ENCODE measurements at regions not wholly inside any gene's neighbourhood (a gene's known extent, or its start where the extent isn't known, plus 50 kb on each side); places are given as distances from the start of the nearest gene placed in this dataset.

GRCh38 chr15:69958496-69959084 lies 139.1 kb downstream of the TLE3 start:
- H4K5ac ChIP-seq (ENCODE audit: low read depth, low read length): no peak overlapping the region
- BruUV-seq (replicated peaks): no TSS peak
- H2BK5ac ChIP-seq (ENCODE audit: low read depth, low read length, poor library complexity, severe bottlenecking): no peak overlapping the region
- ChIA-PET CTCF (no interaction called here), POLR2A (ENCODE audit: unreplicated experiment) (no interaction called here)
- no peak overlapping the region for H4K8ac ChIP-seq (ENCODE audit: low read depth in 2 of 2, low read length in 2 of 2)
- no peak overlapping the region for H3K9ac ChIP-seq (ENCODE audit: low read depth, low read length)
- H3K14ac ChIP-seq (replicated peaks; ENCODE audit: low read depth, low read length): no peak overlapping the region
- no peak overlapping the region for H3K4me3 ChIP-seq (ENCODE audit: insufficient read depth, low read depth, low read length)
- no peak overlapping the region for H2BK20ac ChIP-seq (ENCODE audit: low read depth, low read length)
- no peak for ATAC-seq (ENCODE audit: low read depth)
- H3K27ac ChIP-seq (ENCODE audit: insufficient read depth, low read length): no peak overlapping the region
- no peak overlapping the region for H3K4me2 ChIP-seq (ENCODE audit: low read depth, low read length)
- dilution Hi-C loops (cut with HindIII; ENCODE audit: low sequenced_read_pairs, unreplicated experiment) (no loop called here), intact Hi-C loops (cut with micrococcal nuclease) (no loop called here), in situ Hi-C loops (cut with MboI; ENCODE audit: low sequenced_read_pairs) (no loop called here)
- no peak for DNase-seq
- no peak overlapping the region for H2BK15ac ChIP-seq (ENCODE audit: low read depth, low read length)
- no peak overlapping the region for H2AFZ ChIP-seq (replicated peaks; ENCODE audit: low read length, poor library complexity)
- no peak overlapping the region for H3K56ac ChIP-seq (ENCODE audit: extremely low read depth, insufficient read depth, low read length)
- H2AK5ac ChIP-seq (ENCODE audit: low read depth, low read length): no peak overlapping the region
- H3K18ac ChIP-seq (ENCODE audit: low read depth, low read length): no peak overlapping the region
- H3K4me1 ChIP-seq (ENCODE audit: control insufficient read depth, insufficient read depth, low read length): no peaks in the 10 kb centered on the region
- WGBS, 2 experiments (ENCODE audit: extremely low coverage in 2 of 2, insufficient read length in 1 of 2): no CpG with 5 or more reads among the region's 3 CpGs
- H3K9me1 ChIP-seq (ENCODE audit: insufficient read depth, low read length): no peaks in the 10 kb centered on the region
- no peaks in the 10 kb centered on the region for H4K20me1 ChIP-seq (ENCODE audit: insufficient read depth, low read length)
- H3K79me1 ChIP-seq (ENCODE audit: low read depth in 1 of 2, low read length in 2 of 2): no peaks in the 10 kb centered on the region
- TF ChIP-seq SMC3 (IDR thresholded peaks at IDR 0.05; ENCODE audit: low read depth, low read length) (no peak), USF2 (IDR thresholded peaks at IDR 0.05; ENCODE audit: low read depth, low read length) (no peak), RFX5 (IDR thresholded peaks at IDR 0.05; ENCODE audit: low read depth, low read length) (no peak), MXI1 (IDR thresholded peaks at IDR 0.05; ENCODE audit: borderline replicate concordance, low read depth, low read length) (no peak), NFE2L2 (IDR thresholded peaks at IDR 0.05; ENCODE audit: low read depth, low read length) (no peak), BHLHE40 (IDR thresholded peaks at IDR 0.05; ENCODE audit: low read depth, low read length) (no peak), RAD21 (IDR thresholded peaks at IDR 0.05; ENCODE audit: low read length) (no peak), CHD1 (IDR thresholded peaks at IDR 0.05; ENCODE audit: low read depth, low read length) (no peak), RCOR1 (IDR thresholded peaks at IDR 0.05; ENCODE audit: insufficient replicate concordance, low read length) (no peak), ELK1 (IDR thresholded peaks at IDR 0.05; ENCODE audit: borderline replicate concordance, low read depth, low read length) (no peak), CTCF (conservative IDR thresholded peaks at IDR 0.05; ENCODE audit: low read depth, low read length) (no peak), POLR2A (IDR thresholded peaks at IDR 0.05; ENCODE audit: low read depth, low read length) (no peak), MAZ (IDR thresholded peaks at IDR 0.05; ENCODE audit: borderline replicate concordance, low read depth, low read length) (no peak), CEBPB (IDR thresholded peaks at IDR 0.05; ENCODE audit: low read depth, low read length) (no peak), FOS (IDR thresholded peaks at IDR 0.05; ENCODE audit: low read depth, low read length) (no peak), MAFK (IDR thresholded peaks at IDR 0.05; ENCODE audit: low read depth, low read length) (no peak)
- H3K27me3 ChIP-seq (ENCODE audit: control insufficient read depth, insufficient read depth, low read length): peaks cover 32% of the 10 kb centered on the region
- no peaks in the 10 kb centered on the region for H3K9me3 ChIP-seq (ENCODE audit: control insufficient read depth, insufficient read depth, low read length)
- H4K91ac ChIP-seq (ENCODE audit: insufficient read depth, low read depth, low read length): no peak overlapping the region
- H3K36me3 ChIP-seq (ENCODE audit: control insufficient read depth, insufficient read depth, low read length): no peaks in the 10 kb centered on the region
- H3K4ac ChIP-seq (ENCODE audit: low read depth, low read length): no peak overlapping the region
- H2AK9ac ChIP-seq (replicated peaks; ENCODE audit: low read depth, low read length, poor library complexity): no peak overlapping the region
- no peak overlapping the region for H2BK120ac ChIP-seq (ENCODE audit: low read depth, low read length)
- H3K23ac ChIP-seq (ENCODE audit: low read depth, low read length): no peak overlapping the region
